ENCODE measurements at regions not wholly inside any gene's neighbourhood (a gene's known extent, or its start where the extent isn't known, plus 50 kb on each side); places are given as distances from the start of the nearest gene placed in this dataset.

DNA sequence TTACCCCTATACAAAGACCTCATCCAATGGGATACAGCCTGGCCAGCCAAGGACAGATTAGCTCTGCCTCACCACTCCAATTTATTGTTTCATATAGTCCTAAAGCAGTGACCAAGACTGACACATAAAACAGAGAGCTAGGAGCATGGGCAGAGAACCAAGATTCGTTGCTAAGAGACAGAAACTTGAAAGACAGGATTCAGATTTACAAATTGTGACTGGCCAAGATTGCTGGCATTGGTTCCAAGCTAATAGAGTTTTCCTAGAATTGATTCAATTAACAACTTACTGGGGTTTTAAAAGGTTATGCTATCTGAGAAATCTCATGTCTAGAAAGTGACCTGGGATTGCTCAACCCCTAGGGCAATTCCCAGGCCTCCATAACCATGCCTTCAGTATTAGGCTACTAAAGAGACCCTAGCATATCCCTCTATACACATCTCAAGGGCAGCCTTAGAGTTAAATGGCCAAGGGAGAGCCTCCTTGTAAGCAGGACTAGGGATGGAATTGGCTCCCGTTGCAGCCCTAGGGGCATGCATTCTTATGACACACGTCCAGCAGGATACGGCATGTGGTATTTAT is 75.6 kb downstream of the ICOS start:
- no peak for DNase-seq

DNA sequence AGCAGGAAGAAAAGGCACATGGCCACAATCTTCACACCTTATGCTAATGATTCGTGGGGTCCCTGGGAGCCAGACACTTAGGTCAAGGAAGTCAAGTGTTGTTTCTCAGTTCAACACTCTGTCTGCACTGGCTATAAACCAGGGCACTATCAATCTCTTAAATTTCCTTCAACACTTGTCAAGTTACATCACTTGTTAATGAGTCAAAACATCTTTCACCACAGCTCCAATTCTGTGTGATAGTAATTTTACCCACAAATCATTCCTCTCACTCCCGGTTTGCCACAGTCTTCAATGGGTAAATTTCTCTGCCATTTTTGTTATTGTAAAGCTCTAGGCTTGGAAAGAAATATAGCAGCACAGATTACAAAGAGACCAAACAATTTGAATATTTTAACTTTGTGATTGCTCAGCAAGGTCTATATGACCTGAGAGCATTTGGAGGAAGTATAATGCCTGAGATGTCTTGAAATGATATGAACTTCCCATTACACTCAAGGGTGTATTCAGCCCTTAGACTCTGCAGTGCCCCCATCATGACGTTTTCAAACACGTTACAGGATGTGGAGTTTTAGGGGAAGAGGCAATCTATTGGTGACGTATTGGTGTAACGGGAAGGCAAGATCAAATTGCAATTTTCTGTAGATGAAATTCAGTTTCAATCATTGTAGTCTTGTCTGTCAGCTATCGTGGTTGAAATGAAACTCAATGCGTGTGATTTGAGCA is 78.7 kb downstream of the ICOS start:
- no peak for DNase-seq

GRCh38 chr2:204018717-204019116 is 82.2 kb downstream of the ICOS start:
- DNase-seq = no peak

DNA sequence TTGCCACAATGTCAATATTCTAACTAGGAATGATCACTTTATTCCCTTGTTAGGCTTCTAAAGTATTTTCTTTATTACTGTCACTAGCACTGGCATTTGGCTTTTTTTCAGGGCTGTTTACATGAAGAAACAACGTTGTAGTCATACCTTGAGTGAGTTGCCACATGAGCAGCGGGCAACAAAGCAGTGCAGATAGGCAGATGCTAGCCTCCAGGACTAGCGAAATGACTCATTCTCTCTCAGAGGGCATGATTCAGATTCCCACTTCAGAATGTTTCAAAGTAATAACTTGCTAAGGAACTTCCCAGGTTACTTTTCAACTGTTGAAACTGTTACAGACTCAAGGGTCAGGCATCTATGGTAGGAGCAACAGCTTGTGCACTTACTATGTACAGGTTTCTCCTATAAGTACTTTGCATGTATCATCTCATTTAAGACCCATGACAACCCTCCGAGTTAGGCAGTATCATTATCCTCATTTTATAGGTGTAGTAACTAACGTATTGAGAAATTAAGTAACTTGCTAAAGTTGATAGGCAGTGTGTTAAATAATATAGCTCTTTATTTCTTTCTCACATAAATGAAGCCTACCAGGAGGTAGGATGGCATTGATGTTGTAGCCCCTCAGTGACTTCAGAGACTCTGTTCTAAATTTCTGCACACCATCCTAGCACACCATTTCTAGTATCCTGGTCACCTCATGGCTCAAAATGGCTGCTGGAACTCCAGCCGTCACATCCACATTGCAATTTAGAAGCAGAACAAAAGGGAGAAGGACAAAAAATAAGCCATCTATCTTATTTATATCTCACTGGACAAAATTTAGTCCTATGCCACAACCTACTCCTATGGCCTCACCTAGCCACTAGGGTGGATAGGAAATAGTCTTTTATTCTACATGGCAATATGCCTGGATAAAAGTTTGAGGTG is 83.3 kb downstream of the ICOS start:
- peak; percentile 83 for DNase-seq

- no peak for DNase-seq
These were observed 84.9 kb downstream of the ICOS start for GRCh38 chr2:204021290-204022081.

- DNase-seq = peak; percentile 67
These were observed 86.0 kb downstream of the ICOS start for GRCh38 chr2:204022550-204022949.

- DNase-seq = peak; percentile 64
These were observed 86.5 kb downstream of the ICOS start for GRCh38 chr2:204023088-204023487.

DNA sequence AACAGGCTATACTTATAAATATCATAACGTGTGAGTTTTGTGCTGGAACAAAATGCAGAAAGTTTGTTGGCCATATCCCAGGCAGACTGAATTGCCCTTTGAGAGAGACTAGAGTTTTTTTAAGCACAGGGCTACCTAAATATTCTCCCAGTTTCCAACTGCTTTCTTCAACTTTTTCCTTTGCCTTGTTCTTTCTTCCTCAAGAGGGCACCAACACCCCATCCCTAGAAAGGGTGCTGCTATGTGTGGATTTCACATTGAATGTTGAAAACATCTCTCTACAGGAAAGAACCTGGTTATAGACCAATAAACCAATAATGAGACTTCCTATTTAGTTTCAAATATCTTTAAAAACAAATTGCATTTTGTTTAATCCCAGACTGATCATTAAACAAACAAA is 87.9 kb downstream of the ICOS start:
- DNase-seq = no peak

DNA sequence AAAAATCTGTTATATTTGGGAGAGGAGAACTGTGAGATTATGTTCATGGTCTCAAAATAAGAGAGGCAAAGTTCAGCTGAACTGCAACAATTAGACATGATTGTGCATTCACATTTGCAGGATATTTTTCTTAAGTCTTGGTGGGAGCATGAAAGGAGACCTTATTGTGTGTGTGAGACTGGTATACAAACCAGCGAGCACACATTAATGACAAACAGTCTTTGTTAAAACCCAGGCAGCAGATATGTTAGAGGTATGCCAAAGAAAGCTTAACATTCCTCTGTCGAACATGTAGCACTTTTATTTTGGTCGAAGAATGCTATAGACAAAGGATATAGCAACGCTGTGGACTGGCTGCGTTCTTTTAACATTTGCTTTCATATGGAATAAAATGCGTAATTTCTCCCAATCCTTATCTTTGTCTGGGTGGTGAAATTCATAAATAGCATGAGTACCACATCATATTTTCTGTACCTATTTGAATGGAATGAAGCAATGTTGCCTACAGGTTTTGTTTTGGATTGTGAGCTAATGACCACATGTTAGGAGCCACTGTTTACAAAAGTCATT is 88.4 kb downstream of the ICOS start:
- no peak for DNase-seq

DNA sequence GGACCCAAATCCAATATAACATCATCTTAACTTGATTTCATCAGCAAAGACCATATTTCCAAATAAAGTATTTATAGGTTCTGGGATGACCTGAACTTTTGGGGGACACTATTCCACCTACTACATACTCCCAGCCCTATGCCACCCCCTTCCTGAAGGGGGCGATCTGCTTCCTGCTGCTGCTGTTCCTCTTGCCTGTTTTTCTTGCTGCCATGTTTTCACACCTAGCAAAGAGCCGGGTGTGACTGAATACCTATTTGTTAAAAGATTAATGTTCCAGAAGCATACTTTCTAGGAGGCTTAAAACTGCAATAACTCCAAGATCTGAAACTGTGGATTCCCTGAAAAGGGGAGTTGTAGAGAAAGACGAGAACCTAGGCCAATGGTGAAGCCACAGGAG is 89.7 kb downstream of the ICOS start:
- no peak for DNase-seq

DNA sequence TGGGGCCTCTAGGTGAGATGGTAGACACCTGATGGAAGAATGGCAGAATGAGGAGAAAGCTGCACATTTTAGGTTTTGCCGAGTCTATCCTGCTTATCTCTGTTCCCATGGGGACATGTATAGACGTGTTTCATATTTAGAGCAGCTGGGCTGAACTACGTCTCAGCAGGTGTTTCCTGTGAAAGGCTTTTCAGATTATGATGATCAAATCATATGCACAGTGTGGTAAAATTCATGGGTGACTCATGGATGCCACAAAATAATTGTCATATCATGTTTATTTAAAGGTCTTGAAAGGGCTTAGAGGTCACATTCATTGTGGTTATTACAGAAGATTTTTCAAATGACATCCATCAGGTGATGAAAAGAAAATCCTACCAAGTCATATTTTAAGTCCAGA is 90.5 kb downstream of the ICOS start:
- DNase-seq = peak; percentile 63

GRCh38 chr2:204030322-204030721 is 93.8 kb downstream of the ICOS start:
- DNase-seq = no peak

DNA sequence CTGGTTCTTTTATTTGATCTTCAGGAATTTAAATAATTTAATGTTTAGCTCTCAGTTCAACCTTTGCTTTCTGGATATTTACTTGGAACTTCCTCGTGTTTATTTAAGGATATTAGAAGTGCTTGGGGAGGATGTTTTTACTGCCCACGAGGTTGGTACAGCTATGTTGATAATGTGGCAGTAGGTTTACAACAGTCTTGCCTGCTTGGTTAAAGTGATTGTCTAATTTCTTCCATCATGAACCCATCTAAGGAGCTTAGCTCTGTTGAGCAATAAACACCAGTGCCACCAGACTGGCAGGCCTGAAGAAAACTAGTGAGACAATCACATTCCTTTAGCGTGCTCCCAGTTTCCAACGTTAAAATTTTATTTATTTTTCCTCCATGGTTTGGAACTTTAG is 94.5 kb downstream of the ICOS start:
- no peak for DNase-seq

- no peak for DNase-seq
These were observed 95.7 kb downstream of the ICOS start for GRCh38 chr2:204032301-204032700.

- DNase-seq = no peak
These were observed 97.3 kb downstream of the ICOS start for GRCh38 chr2:204033611-204034495.

GRCh38 chr2:204036706-204037105 is 100.1 kb downstream of the ICOS start:
- DNase-seq = no peak

GRCh38 chr2:204037286-204037685 is 100.7 kb downstream of the ICOS start:
- DNase-seq = no peak

GRCh38 chr2:204039298-204039838 is 102.8 kb downstream of the ICOS start:
- no peak for DNase-seq

DNA sequence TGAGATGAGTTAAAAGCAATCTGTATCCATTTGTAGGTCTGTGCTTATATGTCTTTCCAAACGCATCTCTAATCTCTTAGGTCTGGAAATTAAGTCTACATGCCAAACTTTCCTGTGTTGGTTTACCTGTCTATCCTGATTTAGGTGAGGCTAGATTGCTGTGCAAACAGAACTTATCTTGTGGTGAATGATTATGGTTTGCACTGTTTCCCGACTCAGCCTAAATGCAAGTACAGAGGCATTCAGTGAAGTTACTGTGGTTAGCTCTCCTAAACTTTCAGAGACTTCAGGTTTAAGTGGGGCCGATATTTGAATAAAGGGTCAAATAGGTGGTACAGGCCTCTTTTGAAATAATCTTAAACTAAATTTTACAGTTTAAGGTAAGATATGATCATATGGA is 103.5 kb downstream of the ICOS start:
- no peak for DNase-seq

DNA sequence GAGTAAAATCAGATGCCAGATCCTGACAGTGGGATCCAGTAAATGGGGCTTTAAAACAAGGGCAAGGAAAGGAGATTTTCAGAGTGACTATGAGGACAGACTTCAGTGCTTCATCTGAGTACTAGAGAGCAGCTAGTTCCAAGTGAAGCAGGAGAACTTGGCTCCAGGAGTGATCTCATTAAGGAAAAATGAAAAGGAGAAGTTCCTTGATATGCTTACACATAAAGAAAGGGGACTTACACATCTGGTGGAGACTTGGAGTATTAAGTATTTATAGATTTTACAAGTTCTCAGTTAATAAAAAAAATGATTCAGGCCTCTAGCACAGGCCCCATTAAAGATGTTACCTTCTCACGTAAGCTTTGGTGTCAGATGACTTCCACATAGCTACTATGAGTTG is 105.8 kb downstream of the ICOS start:
- no peak for DNase-seq

GRCh38 chr2:204046145-204046544 is 109.6 kb downstream of the ICOS start:
- no peak for DNase-seq
